Activated CD4-positive, alpha-beta T cell treated with anti-CD3 and anti-CD28 coated beads, Interleukin-10, Interleukin-2, amounts not matched to agents 100 ng/mL and 50 ng/mL, durations not matched to agents 16 hours and 8 hours (primary cell): ENCODE measurements at regions not wholly inside any gene's neighbourhood (a gene's known extent, or its start where the extent isn't known, plus 50 kb on each side); places are given as distances from the start of the nearest gene placed in this dataset.

Experiments used
- DNase-seq: peaks from one replicate; pipeline ENCODE4 v3.0.0-alpha.2; 2020

DNA sequence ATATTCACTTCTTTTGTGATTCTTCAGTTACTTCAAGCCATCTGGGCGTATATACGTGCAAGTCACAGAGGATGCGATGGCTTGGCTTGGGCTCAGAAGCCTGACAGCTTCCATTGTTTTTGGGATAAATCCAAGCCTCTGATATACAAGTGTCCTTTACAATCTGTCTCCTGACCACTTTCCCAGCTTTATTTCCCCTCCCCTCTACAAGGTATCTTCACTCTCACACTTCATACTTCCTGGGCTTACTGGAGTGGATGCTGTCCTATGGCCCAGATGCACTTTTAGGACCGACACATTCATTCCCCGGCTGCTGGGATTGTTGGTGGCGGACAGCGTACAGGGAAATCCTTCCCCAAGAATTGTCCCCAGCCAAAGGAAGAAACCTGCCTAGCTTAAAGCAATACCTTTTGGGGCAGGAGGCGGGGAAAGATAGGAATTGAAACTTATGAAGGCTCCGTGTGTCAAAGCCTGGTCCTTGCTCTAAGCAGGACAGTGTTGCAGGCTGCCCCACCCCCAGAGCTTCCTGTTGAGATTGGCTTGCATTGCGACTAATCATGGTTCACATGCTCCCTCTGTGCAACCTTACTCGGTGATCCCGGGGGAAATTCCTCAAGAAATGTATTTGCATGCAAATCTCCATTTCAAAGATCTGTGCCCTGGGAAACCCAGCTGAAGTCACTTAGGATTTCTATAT lies 802.9 kb upstream of the ID2 start:
- DNase-seq = no peak

DNA sequence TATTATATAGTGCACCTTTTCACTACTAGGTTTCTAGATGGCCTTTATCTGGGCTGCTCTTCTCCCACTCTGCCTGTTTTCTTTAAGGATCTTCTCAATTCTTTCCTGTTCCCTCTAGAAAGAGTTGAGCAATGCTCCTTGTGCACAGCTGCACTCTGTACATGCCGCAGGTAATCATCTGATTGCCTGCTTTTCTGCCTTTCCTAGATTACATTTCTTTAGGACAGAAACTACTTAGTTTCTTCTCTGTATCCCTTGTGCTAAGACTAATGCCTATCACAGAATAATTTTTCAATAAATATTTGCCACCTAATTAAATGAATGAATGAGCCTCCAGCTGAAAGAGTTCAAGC lies 802.4 kb upstream of the ID2 start:
- no peak for DNase-seq

DNA sequence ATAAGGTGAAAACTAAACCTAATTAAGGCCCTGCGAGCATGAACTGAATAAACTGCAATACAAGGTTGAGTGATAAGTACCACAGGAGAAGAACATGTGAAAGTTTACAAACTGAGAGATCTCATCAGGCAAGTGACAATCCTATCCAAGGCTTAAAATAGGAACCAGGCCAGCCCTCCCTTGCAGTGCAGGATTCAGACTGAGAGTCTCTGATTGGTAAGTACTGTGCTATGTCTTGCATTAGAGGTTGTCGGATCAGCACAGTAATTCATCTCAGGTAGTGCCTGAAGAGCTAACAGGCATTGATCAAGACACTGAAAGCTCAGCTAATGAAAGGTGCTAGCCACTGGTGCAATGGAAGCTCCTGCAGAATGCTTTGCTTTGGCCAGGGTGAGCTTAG lies 801.7 kb upstream of the ID2 start:
- DNase-seq = no peak

DNA sequence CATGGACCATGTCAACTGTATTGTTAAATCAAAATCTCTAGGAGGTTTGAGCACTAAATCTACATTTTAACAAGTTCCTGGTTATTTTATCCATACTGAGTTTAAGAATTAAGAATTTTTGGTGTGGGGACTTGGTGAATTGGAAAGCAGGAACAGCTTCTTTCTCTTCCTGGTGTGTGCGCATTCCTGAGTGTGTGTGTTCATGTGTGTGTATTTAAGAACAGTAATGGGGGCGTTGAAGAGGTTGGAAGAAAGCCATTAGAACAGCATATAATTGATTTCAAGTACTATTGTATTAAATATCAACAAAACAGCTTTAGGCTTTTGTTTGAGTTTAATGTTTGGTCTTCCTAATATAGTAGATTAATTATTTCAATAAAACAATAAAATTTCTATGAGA lies 801.3 kb upstream of the ID2 start:
- no peak for DNase-seq

DNA sequence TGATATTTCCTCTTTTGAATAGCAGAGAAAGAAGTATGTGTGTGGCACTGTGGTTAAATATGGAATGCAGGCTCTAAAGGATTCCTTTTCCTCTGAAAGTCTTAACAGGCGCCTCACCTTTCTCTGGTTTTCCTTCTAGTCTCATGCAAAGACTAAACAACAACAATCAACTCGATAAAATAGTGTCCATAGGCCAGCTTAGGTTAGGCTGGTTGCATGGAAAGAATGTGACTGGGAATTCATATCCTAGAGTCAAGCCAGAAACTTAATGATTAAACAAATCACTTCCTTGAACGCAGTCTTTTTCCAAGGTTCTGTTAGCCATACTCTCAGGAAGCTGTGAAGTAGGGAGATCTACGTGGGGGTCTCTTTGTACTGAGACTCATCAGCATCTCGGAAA lies 800.8 kb upstream of the ID2 start:
- DNase-seq = no peak

DNA sequence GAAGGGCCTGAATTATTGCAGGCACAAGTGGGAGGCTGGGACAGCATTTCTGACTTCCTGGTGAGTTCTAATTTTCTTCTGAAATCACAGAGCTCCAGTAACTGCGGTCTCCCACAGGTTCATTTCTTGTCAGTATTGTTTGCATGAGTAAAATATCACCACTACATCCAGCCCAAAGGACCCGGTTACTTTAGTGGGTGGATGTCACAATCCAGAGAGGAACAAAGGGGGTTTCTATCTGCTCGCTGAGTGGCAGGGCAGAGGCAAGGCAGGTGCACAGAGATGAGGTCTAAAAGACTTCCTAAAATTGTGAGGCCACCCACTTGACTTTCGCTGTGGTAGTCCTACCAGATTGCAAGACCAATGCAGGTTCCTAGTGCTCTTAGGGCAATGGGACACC lies 800.4 kb upstream of the ID2 start:
- DNase-seq = no peak

DNA sequence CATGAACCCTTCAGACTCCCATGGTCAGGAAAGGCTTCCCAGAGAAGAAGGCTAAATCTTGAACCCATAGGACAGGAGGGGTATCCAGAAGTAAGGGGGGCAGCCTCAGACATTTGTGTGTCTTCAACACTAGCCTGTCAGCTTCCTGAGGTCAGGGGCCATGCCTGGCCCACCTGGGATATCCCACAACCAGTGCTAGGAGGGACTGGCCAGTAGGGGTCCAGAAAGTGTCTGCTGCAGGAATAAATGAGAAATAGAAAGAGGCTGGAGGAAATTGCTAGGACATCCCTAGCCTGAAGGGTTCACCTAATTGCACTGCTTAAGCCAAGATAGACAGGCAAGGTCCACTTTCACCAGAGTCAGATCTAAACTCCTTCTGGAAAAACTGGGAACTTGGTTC lies 799.6 kb upstream of the ID2 start:
- DNase-seq = no peak

DNA sequence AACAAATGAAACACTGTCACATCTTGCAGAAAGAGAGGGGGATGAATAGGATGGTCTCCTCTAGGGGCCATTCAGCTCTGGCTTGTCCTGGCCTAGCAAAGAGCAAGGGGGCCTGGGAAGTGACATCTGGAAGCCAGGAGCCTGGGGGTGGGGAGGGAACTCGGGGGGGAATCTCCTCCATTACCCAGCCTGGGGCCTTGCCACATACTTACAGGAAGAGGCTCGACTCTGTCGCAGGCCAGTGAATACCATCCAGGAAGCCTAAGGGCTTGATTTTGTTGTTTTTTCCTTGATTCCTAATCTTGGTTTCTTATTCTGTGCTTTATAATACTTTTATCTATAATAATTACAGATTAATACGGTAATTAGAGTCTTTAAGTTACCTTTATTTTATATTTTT lies 797.5 kb upstream of the ID2 start:
- DNase-seq = no peak

DNA sequence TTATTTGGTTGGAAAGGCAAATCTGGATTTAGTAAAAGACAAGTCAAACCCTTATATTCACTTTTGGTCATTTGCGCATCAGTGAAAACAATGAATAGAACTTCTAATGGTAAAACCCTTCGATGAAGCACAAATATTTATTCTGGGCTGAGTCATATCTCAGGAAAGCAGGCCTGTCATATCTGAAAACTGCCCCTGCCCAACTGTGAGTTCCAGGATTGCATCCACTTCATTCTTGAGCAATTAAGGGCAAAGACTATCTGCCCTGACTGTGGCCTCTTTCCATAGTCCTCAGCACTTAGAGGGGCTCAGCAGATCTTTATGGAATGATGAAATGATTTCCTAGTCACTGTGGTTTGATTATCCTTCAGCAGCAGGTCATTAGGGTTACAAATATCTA lies 795.2 kb upstream of the ID2 start:
- DNase-seq = no peak

DNA sequence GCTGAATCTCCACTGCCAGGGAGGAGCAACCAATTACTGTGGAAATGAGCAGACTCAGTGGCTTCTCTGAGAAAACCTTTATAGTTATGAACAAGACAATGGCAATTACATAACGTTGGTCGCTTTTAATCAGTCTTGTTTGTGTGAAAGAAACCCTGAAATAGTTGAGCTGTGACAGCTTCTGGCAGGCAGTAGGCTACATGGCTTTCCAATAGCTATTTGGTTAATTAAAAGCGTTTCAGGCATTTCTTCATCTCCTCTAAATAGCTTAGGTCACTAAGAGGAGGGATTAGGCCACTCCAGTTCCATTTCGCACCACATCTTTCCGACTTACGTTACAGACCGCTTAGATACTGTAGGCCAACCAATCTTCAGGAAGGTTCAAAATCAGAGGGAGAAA lies 794.4 kb upstream of the ID2 start:
- DNase-seq = no peak

DNA sequence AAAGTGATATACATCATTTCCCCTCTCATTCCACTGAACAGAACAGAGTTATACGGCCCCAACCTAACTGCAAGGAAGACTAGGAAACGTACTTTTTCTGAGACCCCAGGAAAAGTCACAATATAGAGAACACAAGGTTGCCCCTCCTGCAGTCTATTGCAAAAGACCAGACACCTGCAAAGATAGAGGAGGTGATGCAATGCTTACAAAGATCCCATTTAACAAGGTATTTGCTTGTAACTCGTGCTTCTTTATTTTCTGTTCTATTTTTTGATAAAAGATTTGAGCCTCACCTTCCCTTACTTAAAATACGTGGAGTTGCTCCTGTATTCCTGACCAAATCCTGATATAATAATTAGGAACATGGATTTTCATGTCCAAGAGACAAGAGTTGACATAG lies 793.0 kb upstream of the ID2 start:
- DNase-seq = no peak

DNA sequence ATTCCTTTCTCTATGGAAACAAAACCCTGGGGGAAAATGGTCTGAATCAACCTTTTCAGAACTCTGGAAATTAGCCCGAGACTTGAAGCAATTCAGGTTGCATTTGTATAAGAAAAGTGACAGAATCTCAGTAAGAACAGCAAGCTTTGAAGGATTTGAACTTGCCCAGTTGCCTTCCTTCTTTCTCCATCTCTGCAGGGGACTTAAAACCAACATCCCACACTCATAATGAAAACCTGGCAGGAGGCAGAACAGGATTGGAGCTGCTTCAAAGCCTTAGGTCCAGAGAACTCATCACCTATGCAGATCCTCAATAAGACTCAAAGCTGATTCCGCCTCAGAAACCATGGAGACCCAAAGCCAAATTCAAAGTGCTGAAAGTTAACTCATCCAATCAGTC lies 790.5 kb upstream of the ID2 start:
- DNase-seq = no peak

DNA sequence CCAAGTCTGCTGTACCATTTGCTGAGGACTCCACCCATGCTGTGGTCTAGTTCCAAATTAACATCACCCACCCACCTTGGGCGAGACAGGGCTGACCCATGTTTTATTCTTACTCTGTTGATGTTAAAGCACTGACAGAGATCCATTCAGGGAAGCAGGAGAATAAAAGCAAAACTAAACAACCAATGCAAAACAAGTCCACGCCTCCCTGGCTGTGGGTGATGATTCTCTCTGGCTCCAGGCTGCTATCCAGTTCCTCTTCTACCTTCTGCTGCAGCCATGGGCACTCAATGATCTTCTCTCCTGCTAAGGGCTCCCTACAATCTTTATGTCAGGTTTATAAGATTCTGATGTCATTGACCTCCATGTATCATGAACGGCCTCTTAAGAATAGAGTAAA lies 786.6 kb upstream of the ID2 start:
- no peak for DNase-seq

DNA sequence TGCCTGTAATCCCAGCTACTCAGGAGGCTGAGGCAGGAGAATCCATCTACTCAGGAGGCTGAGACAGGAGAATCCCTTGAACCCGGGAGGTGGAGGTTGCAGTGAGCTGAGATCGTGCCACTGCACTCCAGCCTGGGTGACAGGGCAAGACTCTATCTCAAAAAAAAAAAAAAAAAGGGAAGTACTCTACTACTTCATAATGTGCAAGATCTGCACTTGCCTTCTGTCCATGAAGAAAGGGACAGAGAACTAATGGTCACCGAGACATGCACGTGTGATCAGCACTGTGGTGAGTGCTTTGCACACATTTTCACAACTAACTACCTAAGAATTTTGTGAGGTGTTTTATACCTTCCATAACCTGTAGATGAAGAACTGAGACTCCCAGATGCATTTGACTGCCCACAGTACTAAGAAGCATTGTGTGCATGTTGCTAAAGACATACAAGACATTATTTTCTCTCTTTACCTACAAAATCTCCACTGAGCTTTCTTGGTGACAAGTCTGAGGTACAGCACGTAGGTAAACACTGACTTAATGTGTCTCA lies 784.8 kb upstream of the ID2 start:
- no peak for DNase-seq

DNA sequence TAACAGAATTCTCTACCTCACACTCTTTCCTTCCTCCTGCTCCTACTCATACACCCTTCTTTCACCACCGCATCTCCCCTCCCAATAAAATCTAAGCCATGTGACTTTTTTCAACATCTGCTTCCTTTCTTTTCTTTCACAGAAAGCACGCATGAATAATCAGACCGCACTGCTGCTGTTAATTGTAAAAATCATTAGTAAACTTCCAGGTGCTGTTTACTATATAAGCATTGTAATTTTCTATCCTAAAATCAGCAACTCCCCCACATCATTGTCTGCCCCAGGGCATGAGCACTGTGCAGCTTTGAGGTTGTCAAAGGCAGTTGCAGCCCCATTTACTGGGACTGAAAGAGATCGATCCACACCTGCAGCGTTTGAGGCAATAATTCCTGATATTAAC lies 782.6 kb upstream of the ID2 start:
- no peak for DNase-seq

DNA sequence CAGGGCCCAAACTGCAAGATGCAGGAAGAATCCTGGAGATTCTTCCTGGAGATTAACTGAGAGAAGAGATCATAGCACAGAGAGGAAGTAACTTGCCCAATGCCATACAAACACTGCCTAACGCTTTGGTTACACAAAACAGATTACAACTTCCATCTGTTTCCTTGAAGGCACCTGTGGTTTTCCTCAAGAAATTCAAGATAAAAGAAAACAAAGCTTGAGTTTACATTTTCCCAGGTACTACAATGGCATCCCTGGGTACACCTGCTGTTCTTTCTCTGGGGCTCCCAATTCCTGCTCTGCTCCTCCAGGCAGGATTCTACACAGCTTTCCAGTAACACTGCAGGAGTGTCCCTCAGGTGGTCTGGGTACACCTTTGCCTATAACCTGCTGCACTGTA lies 781.9 kb upstream of the ID2 start:
- DNase-seq = no peak

DNA sequence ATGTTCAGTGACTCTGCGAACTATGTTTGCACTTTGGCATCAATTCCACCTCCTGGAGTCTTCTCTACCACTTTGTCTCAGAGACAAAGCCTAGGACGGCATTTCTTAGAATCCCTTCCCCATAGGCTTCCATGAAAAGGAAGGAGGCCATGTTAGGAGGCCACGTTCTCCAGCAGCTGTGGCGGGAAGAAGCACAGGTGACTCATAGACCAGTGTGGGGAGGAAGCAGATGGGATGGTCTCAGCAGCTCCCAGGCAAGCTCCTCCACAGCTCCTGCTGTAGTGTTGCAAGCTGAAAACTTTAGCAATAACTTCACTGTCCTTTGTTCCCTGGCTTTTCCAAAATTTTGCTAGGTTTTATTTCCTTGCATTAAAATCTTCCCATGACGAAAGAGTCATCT lies 781.3 kb upstream of the ID2 start:
- DNase-seq = peak; percentile 46

DNA sequence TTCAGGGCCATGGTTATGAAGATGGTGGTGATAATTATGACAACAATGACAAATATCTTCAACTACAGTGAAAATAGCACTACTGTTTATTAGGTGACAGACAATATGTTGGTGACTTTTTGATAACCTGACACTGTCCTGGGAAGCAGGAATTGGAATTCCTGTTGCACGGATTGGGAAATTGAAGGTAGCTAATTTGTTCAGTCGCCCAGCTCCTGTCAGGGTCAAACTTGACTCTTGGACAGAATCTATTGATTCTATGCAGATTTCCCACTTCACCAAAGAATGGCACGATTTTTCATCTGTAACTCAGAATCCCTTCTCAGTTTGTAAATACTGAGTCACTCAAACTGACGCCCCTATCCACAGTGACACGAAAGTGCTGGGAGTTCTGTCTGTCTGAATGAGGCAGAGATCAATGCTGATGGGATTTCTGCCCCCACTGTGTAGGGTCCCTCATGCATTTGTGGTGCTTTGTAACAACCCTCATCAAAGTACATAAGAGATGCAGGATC lies 779.5 kb upstream of the ID2 start:
- DNase-seq = no peak

DNA sequence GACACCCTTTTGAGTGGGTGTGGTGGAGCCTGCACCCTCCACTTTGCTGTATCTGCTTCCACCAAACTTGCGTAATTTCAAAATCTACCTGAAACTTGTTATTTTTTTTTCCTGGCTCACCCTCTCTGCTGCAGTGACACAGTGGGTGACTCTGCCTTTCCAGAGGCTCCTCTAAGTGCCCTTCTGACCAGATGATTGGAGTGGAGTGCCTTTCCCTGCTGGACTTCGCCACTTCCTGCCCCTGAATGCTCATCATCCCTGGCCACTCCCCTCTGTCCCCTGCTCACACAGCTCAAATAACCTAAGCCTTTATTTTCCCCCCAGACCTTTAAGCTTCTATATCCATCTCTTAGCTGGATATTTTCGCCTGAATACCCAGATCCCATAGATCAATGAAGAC lies 777.5 kb upstream of the ID2 start:
- DNase-seq = no peak

DNA sequence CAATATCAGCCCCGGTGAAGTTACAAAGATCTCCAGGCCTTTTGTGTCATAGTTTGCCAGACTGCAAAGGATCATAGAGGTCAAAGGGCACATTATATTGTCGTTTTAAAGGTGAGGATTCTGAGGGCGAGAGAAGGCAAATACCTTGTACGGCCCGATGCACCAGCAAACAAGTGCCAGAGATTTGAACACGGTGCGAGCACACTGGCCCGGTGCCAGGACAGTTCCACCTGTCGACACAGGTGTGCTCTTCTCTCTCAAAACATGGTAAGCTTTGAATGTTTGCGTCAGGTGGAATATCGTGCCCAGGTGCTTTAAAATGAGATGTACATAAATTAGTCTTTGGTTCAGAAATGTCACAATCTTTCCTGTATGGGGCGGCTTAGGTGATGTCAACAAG lies 776.1 kb upstream of the ID2 start:
- DNase-seq = no peak

DNA sequence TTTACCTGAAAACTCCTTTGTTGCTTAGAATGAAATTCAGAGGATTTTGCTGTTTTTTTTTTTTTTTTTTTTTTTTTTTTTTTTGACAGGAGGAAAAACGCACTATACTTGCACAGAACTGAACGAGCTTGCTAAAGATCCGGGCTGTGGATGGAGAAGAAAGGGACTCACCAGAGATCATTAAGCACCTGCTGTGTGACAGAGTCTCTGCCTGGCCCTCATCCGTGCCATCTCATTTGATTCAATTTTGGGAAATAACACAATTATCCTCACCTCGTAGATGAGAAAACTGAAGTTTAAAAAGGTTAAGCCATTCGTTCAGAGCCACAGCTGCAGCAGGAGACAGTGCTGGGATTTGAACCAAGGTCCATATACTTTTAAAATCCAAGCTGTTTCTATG lies 775.4 kb upstream of the ID2 start:
- DNase-seq = no peak

DNA sequence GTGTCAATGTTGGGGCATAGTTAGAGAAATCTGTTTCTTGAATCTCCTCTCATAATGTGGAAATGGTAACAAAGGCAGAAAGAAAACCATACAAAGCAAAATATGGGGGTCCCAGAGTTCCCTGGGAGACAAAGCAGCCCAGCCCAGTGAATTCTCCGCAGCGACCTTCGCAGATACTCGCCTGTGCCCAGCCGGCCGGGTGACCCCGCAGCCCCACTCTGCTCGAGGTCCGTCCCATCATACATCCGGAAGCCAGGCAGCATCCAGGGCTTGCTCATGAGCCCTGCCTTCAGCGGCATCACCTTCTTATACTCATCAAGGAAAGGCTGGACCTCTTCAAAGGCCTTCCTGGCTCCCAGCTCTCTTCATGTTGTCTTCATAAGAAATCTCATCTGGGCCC lies 774.8 kb upstream of the ID2 start:
- no peak for DNase-seq

DNA sequence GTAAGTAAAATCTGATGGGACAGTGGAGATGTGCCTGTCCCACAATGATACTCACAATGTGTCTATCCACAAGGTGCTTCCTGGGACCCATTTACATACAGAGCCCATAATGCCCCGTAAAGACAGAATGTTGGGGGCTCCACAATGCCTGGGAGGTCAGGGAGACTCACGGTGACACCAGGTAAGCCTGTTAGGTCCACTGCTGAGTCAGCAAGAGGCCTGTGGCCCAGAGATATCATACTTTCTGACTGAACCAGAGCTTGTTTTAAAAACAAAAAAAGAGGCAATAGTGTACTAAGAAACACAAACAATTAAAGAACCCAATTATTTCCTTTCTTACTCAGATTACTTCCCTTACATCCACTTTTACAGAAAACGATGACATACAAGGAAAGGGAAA lies 771.1 kb upstream of the ID2 start:
- no peak for DNase-seq

DNA sequence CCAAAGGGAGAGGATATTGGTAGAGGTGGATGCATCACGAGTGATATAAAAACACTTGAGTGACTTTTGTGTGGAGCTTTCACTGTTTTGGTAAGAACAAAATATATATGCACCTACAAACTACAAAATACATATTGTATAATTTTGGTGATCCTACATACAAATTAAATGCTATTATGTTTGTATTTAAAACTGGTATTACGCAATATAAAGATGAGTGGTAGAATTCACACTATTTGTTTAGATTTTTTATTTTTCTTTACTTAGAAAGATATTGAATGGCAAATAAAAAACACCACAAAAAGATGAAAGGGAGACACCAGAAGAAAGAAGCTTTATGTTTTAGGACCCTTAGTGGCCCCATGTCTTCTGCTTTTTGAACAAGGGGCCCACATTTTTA lies 770.7 kb upstream of the ID2 start:
- DNase-seq = no peak

DNA sequence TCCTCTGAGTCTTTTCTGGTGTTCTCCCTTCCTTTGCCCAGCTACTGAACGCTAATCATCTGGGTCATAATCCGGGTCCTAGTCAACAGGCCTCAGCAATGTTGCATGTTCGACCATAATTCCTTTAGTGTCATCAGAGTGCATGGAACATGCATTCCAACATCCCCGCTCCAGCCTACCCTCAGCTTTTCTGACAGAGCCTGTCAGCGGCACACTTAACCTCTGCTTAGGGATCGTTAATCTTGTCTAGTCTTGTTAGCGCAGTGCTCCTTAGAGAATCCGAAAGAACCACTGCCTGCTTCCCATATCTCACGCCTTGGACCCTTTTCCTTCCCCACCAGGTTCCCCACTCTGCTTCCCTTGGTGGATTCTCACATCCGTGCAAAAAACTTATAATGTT lies 767.9 kb upstream of the ID2 start:
- DNase-seq = no peak
